ENCODE measurements at regions not wholly inside any gene's neighbourhood (a gene's known extent, or its start where the extent isn't known, plus 50 kb on each side); places are given as distances from the start of the nearest gene placed in this dataset.

DNA sequence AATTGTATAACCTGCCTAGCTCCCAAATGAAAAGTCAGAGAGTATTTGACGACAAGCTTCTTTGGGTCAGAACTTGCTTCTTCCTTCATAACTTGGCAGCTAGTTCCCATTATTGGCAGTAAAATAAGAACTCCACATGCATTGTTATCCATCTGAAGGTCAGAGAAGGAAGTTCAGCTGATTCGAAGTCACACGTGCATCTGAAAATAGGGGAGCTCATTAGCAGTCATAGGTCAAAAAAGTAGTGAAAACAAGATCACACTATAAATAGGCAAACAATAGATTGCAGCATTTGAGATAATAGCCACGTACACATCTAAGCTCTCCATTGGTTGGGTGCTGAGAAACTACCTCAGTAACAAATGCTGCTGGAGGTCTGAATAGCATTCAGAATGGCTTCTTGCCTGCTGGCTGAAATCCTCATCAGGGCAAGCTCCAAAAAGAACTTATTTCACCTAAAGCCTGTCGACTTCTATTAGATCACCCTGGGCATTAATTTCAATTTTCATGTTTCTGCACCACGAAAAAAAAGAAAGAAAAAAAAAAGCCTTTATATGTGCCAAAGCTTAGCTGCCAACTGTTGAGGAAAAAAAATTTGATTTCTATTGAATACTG lies 1492.9 kb upstream of the CELF4 start:
- no peak overlapping the region for H3K27ac ChIP-seq
- intact Hi-C loops (cut with DNase I): no loop called here
- H3K9me3 ChIP-seq: peaks cover 0 to 4% (median 0%) of the 10 kb centered on the region in 12 donors
- no peaks in the 10 kb centered on the region for H3K36me3 ChIP-seq
- DNase-seq: no peak
- no peak for ATAC-seq
- H3K4me1 ChIP-seq: no peaks in the 10 kb centered on the region
- no peaks in the 10 kb centered on the region for H3K27me3 ChIP-seq
- TF ChIP-seq CTCF (IDR thresholded peaks at IDR 0.05) (no peak), POLR2A (IDR thresholded peaks at IDR 0.05) (no peak)
- WGBS, 4 donors: 37 to 52% (median 47%) methylated on average over 6 of the region's 6 CpGs
- H3K4me3 ChIP-seq: no peak overlapping the region

DNA sequence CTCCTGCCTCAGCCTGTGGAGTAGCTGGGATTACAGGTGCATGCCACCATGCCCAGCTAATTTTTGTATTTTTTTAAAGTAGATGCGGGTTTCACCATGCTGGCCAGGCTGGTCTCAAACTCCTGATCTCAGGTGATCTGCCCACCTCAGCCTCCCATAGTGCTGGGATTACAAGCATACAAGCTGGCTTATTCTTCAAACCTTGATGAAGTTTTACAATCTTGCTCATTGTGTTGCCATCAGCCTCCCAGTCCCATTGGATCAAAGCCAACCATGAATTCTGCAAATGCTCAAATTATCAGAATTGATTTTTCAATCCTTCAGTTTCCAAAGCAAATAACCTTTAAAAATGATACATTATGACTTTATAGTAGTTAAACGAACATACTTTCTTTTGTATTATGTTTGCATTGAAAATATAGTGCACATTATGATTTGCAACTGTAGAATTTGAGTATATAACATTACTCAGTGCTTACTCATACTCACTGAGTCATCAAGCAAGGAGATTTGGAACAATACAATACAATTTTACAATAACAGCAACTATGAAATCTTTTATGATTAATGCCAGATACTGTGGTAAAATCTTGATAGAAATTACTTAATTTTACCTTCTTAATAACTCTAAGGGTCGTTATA lies 1491.9 kb upstream of the CELF4 start:
- H3K27ac ChIP-seq: no peak overlapping the region
- no peaks in the 10 kb centered on the region for H3K27me3 ChIP-seq
- H3K4me3 ChIP-seq: no peak overlapping the region
- DNase-seq (no peak), ATAC-seq (no peak)
- intact Hi-C loops (cut with DNase I): no loop called here
- no peaks in the 10 kb centered on the region for H3K4me1 ChIP-seq
- TF ChIP-seq POLR2A (IDR thresholded peaks at IDR 0.05) (no peak), CTCF (IDR thresholded peaks at IDR 0.05) (no peak)
- H3K9me3 ChIP-seq: peaks cover 0 to 4% (median 0%) of the 10 kb centered on the region in 12 donors
- WGBS, 4 donors: 73 to 88% (median 77%) methylated on average over 3 of the region's 3 CpGs
- H3K36me3 ChIP-seq: no peaks in the 10 kb centered on the region

- ATAC-seq: no peak
- TF ChIP-seq POLR2A (IDR thresholded peaks at IDR 0.05) (no peak), CTCF (IDR thresholded peaks at IDR 0.05) (no peak)
Measured at GRCh38 chr18:39053571-39053970, 1488.0 kb upstream of the CELF4 start.

DNA sequence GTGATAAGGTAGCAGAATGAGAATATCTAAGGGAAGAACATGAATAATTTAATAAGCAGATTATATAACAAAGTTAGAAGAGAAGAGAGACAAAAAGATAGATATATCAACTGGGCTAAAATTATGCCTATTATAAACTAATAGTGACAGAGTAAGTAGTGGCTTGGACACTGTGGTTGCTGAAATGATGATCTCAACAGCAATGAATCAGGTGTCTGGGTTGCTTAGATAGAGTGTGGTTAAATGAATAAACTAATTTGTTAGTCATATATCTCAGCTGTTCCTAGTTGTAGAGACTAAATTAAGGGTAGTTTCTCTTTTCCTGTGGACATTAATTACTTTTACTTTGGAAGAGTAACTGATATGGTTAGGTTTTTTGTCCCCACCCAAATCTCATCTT lies 1485.4 kb upstream of the CELF4 start:
- H3K27ac ChIP-seq: no peak overlapping the region
- no peaks in the 10 kb centered on the region for H3K9me3 ChIP-seq
- H3K4me1 ChIP-seq: no peaks in the 10 kb centered on the region
- H3K4me3 ChIP-seq: no peak overlapping the region
- no peaks in the 10 kb centered on the region for H3K36me3 ChIP-seq
- ATAC-seq: no peak
- no peaks in the 10 kb centered on the region for H3K27me3 ChIP-seq
- no peak for DNase-seq
- intact Hi-C loops (cut with DNase I): no loop called here
- TF ChIP-seq CTCF (IDR thresholded peaks at IDR 0.05) (no peak), POLR2A (IDR thresholded peaks at IDR 0.05) (no peak)

More at GRCh38 chr18:39053571-39053970, 1488.0 kb upstream of the CELF4 start:
- intact Hi-C loops (cut with DNase I): no loop called here
- H3K27ac ChIP-seq: no peak overlapping the region
- no peaks in the 10 kb centered on the region for H3K4me1 ChIP-seq
- peaks cover 0 to under 1% (median 0%) of the 10 kb centered on the region in 12 donors for H3K9me3 ChIP-seq
- no peak for DNase-seq
- H3K36me3 ChIP-seq: no peaks in the 10 kb centered on the region
- WGBS, 4 donors: 41 to 50% (median 44%) methylated on average over 2 of the region's 2 CpGs
- H3K4me3 ChIP-seq: no peak overlapping the region
- H3K27me3 ChIP-seq: no peaks in the 10 kb centered on the region
